Keratinocyte (primary cell): ENCODE measurements at regions not wholly inside any gene's neighbourhood (a gene's known extent, or its start where the extent isn't known, plus 50 kb on each side); places are given as distances from the start of the nearest gene placed in this dataset.
"Not testable (repeated sequence)": the region's sequence is repeated elsewhere in the genome, so short reads cannot be mapped to it uniquely, and the experiment has no call there.

Experiments used
- DNase-seq: peaks from one replicate; pipeline ENCODE4 v3.0.0-alpha.2; 2011; ENCODE audit warnings: low read depth, missing footprints, low spot score
- FAIRE-seq: peaks from 2 replicates; lab custom pipeline; 2011; peaks lifted over from hg19 to GRCh38; lab: Jason Lieb, UNC
- H2AFZ ChIP-seq: 2 replicates; pipeline ENCODE4 v1.6.0; 2012; ENCODE audit warnings: low read length, control low read depth, inconsistent platforms; ENCODE audit not compliant: control insufficient read depth
- H3K27ac ChIP-seq: 2 replicates; pipeline ENCODE4 v1.5.1; 2011; ENCODE audit warnings: low read length; ENCODE audit not compliant: control insufficient read depth, insufficient read depth
- H3K27me3 ChIP-seq: 3 replicates; pipeline ENCODE4 v1.6.0; 2011; ENCODE audit warnings: low read length; ENCODE audit not compliant: control insufficient read depth, insufficient read depth; ENCODE audit errors: extremely low read depth
- H3K36me3 ChIP-seq, 2 experiments: 2 replicates in 1 of 2; 3 replicates in 1 of 2; pipeline ENCODE4 v1.5.1; 2011; ENCODE audit warnings: low read length in 2 of 2, mild to moderate bottlenecking in 1 of 2; ENCODE audit not compliant: control insufficient read depth in 2 of 2, insufficient read depth in 2 of 2; ENCODE audit errors: extremely low read depth in 1 of 2
- H3K4me1 ChIP-seq: 3 replicates; pipeline ENCODE4 v1.5.1; 2011; ENCODE audit warnings: low read length; ENCODE audit not compliant: control insufficient read depth, insufficient read depth; ENCODE audit errors: extremely low read depth
- H3K4me2 ChIP-seq: 3 replicates; pipeline ENCODE4 v1.6.0; 2011; ENCODE audit warnings: low read depth, low read length; ENCODE audit not compliant: control insufficient read depth, insufficient read depth; ENCODE audit errors: extremely low read depth
- H3K4me3 ChIP-seq, 3 experiments: fragments of 200-600 bp in 1 of 3; sonication (generic) in 1 of 3; 2 replicates in 2 of 3; 3 replicates in 1 of 3; pipeline ENCODE4 v1.5.1; 2011 to 2016; ENCODE audit warnings: low read length in 3 of 3, mild to moderate bottlenecking in 3 of 3, control low read depth in 2 of 3, inconsistent platforms in 1 of 3, low read depth in 1 of 3, mixed read lengths in 1 of 3, mixed run types in 1 of 3, moderate library complexity in 1 of 3; ENCODE audit not compliant: control insufficient read depth in 2 of 3, insufficient read depth in 2 of 3; ENCODE audit errors: extremely low read depth in 1 of 3
- H3K79me2 ChIP-seq: 2 replicates; pipeline ENCODE4 v1.6.0; 2012; ENCODE audit warnings: low read length; ENCODE audit not compliant: control insufficient read depth, insufficient read depth
- H3K9ac ChIP-seq: 3 replicates; pipeline ENCODE4 v1.6.0; 2011; ENCODE audit warnings: low read length; ENCODE audit not compliant: control insufficient read depth, insufficient read depth; ENCODE audit errors: extremely low read depth
- H3K9me1 ChIP-seq: 3 replicates; pipeline ENCODE4 v1.6.0; 2011; ENCODE audit warnings: low read length; ENCODE audit not compliant: control insufficient read depth, insufficient read depth; ENCODE audit errors: extremely low read depth
- H3K9me3 ChIP-seq: 2 replicates; pipeline ENCODE4 v1.5.1; 2012; ENCODE audit warnings: low read depth, low read length; ENCODE audit not compliant: control insufficient read depth
- H4K20me1 ChIP-seq: 3 replicates; pipeline ENCODE4 v1.6.0; 2011; ENCODE audit warnings: low read length; ENCODE audit not compliant: control insufficient read depth, insufficient read depth; ENCODE audit errors: extremely low read depth
- EZH2 ChIP-seq: IDR thresholded peaks from one replicate; pipeline ENCODE4 v1.6.1; 2012; ENCODE audit warnings: inconsistent platforms, mild to moderate bottlenecking, low read length, moderate library complexity
- dilution Hi-C: fragments of 300-500 bp; cut with MboI; formaldehyde crosslinking; loops from one replicate; pipeline ENCODE4 v1.7.0; 2020; ENCODE audit warnings: low sequenced_read_pairs; ENCODE audit not compliant: extremely low pct_ligation_motif_present
- TF ChIP-seq, protein P1 (sequence below), 3 experiments: IDR thresholded peaks in 1 of 3; conservative IDR thresholded peaks in 1 of 3; optimal IDR thresholded peaks in 1 of 3; 2 replicates in 2 of 3; 3 replicates in 1 of 3; pipeline versions ENCODE3 to v1.5.1; 2011; ENCODE audit warnings: low read length in 3 of 3, mild to moderate bottlenecking in 3 of 3, moderate library complexity in 2 of 3, control low read depth in 1 of 3, inconsistent platforms in 1 of 3; ENCODE audit not compliant: insufficient read depth in 2 of 3; ENCODE audit errors: extremely low read depth in 1 of 3

DNA sequence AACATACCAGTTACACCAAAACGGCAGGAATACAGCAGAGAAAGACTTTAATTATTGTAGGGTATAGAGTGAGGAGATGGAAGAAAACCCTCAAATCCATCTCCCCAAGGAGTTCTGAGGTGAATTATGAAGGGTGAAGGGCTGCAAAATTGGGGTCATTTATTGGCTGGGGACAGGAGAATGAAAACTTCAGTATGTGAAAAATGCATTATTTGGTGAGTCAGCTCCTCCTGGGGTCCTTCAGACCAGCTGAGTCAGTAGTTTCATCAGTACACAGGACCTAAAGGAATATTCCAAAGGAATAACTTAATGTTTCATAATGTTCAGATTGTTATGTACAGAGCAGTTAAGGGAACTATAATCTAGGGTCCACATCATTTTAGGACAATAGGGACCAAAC lies 566.0 kb downstream of the GBE1 start:
- dilution Hi-C loops = no loop called here

DNA sequence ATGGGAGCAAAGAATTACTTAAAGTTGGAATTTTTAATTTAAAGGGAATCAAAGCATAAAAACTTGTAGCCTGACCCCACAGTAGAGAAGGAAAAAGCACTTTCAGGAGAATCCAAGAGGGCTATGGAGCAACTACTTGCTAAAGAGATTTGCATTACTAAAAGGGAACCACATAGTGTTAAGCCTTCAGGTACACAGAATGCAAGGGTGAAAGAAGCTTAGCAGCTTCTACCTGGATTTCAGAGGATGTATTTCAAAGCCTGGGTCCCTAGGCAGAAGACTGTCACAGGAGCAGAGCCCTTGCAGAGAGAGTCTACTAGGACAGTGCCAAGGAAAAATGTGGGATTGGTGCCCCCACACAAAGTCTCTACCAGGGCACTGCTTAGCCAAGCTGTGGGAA lies 575.0 kb downstream of the GBE1 start:
- Histone ChIP-seq H3K4me1 (no peaks in the 10 kb centered on the region), H3K9me1 (no peaks in the 10 kb centered on the region), H2AFZ (no peak overlapping the region), H3K4me3 (no peak overlapping the region), H4K20me1 (no peaks in the 10 kb centered on the region), H3K27me3 (no peaks in the 10 kb centered on the region), H3K79me2 (no peaks in the 10 kb centered on the region), H3K27ac (no peak overlapping the region), H3K4me2 (no peak overlapping the region), H3K9ac (no peak overlapping the region), H3K36me3 (no peaks in the 10 kb centered on the region), H3K9me3 (no peaks in the 10 kb centered on the region)
- DNase-seq (no peak), FAIRE-seq (no peak)
- dilution Hi-C loops = no loop called here
- TF ChIP-seq EZH2 = no peak
- TF ChIP-seq, protein P1, sequence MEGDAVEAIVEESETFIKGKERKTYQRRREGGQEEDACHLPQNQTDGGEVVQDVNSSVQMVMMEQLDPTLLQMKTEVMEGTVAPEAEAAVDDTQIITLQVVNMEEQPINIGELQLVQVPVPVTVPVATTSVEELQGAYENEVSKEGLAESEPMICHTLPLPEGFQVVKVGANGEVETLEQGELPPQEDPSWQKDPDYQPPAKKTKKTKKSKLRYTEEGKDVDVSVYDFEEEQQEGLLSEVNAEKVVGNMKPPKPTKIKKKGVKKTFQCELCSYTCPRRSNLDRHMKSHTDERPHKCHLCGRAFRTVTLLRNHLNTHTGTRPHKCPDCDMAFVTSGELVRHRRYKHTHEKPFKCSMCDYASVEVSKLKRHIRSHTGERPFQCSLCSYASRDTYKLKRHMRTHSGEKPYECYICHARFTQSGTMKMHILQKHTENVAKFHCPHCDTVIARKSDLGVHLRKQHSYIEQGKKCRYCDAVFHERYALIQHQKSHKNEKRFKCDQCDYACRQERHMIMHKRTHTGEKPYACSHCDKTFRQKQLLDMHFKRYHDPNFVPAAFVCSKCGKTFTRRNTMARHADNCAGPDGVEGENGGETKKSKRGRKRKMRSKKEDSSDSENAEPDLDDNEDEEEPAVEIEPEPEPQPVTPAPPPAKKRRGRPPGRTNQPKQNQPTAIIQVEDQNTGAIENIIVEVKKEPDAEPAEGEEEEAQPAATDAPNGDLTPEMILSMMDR (optimal IDR thresholded peaks at IDR 0.05 in 1 of 3, IDR thresholded peaks at IDR 0.05 in 1 of 3, conservative IDR thresholded peaks at IDR 0.05 in 1 of 3; ENCODE audit: extremely low read depth in 1 of 3, insufficient read depth in 2 of 3, low read length in 3 of 3) = no peak

More for the DNA sequence above, 566.0 kb downstream of the GBE1 start:
- no peak for FAIRE-seq
- Histone ChIP-seq H3K36me3 (no peaks in the 10 kb centered on the region), H3K27ac (no peak overlapping the region), H3K79me2 (no peaks in the 10 kb centered on the region), H4K20me1 (no peaks in the 10 kb centered on the region), H3K9me1 (no peaks in the 10 kb centered on the region), H3K9ac (no peak overlapping the region), H2AFZ (no peak overlapping the region), H3K4me3 (no peak overlapping the region), H3K4me2 (no peak overlapping the region), H3K4me1 (no peaks in the 10 kb centered on the region), H3K27me3 (no peaks in the 10 kb centered on the region), H3K9me3 (no peaks in the 10 kb centered on the region)
- TF ChIP-seq, protein P1 (optimal IDR thresholded peaks at IDR 0.05 in 1 of 3, IDR thresholded peaks at IDR 0.05 in 1 of 3, conservative IDR thresholded peaks at IDR 0.05 in 1 of 3; ENCODE audit: extremely low read depth in 1 of 3, insufficient read depth in 2 of 3, low read length in 3 of 3) = no peak
- no peak for TF ChIP-seq EZH2
- no peak for DNase-seq

DNA sequence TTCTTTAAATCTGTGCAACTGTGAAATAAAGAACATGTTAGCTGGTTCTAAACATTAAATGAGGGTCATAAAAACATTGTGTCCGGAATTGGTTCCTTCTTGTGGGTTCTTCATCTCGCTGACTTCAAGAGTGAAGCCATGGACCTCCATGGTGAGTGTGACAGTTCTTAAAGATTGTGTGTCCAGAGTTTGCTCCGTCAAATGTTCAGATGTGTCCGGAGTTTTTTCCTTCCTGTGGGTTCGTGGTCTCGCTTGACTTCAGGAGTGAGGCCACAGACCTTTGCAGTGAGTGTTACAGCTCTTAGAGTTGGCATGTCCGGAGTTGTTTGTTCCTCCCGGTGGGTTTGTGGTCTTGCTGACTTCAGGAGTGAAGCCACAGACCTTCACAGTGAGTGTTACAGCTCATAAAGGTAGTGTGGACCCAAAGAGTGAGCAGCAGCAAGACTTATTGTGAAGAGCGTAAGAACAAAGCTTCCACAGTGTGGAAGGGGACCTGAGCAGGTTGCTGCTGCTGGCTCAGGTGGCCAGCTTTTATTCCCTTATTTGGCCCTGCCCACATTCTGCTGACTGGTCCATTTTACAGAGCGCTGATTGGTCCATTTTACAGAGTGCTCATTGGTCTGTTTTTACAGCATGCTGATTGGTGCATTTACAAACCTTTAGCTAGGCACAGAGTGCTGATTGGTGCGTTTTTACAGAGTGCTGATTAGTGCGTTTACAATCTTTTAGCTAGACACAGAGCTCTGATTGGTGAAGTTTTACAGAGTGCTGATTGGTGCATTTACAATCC lies 579.2 kb downstream of the GBE1 start:
- H3K4me1 ChIP-seq, H3K79me2 ChIP-seq, H3K9me1 ChIP-seq, H3K4me2 ChIP-seq, dilution Hi-C loops, H3K4me3 ChIP-seq, H2AFZ ChIP-seq, FAIRE-seq, H3K9ac ChIP-seq, H3K27ac ChIP-seq, H3K9me3 ChIP-seq, DNase-seq, H4K20me1 ChIP-seq, H3K36me3 ChIP-seq, H3K27me3 ChIP-seq: not testable (repeated sequence)
